IMR-90 (cell line): ENCODE measurements at regions not wholly inside any gene's neighbourhood (a gene's known extent, or its start where the extent isn't known, plus 50 kb on each side); places are given as distances from the start of the nearest gene placed in this dataset.

Source experiments
- ATAC-seq: fragments of 200-7000 bp; cut with Tn5 transposase; 2 replicates; pipeline ENCODE4 v1.9.1; 2020; ENCODE audit warnings: low read depth, mild to moderate bottlenecking, moderate library complexity
- BruUV-seq: library from RNA; stranded (reverse); fragments of 400-500 nt; replicated peaks from 2 replicates; lab custom pipeline; 2021; lab: Mats Ljungman, UMichigan
- CTCF ChIA-PET: fragments of 300-600 bp; formaldehyde crosslinking; extraction: SDS; loops from one replicate; lab custom pipeline; 2021; ENCODE audit warnings: antibody characterized with exemption; lab: Yijun Ruan, JAX
- POLR2A ChIA-PET: fragments of 300-600 bp; sonication (Branson Sonifier 250); formaldehyde crosslinking; loops from one replicate; lab custom pipeline; 2022; ENCODE audit warnings: antibody characterized with exemption; ENCODE audit not compliant: unreplicated experiment; lab: Charles Lee
- DNase-seq: peaks from one replicate; pipeline ENCODE4 v3.0.0; 2013
- H2AFZ ChIP-seq: replicated peaks from 2 replicates; pipeline ENCODE3; 2013; ENCODE audit warnings: low read length, mild to moderate bottlenecking; ENCODE audit not compliant: poor library complexity
- H2AK5ac ChIP-seq: 2 replicates; pipeline ENCODE4 v1.6.1; 2013; ENCODE audit warnings: low read depth, low read length, inconsistent platforms
- H2AK9ac ChIP-seq: replicated peaks from 2 replicates; pipeline ENCODE3; 2013; ENCODE audit warnings: mild to moderate bottlenecking, low read depth, low read length, moderate library complexity; ENCODE audit not compliant: poor library complexity
- H2BK120ac ChIP-seq: 2 replicates; pipeline ENCODE4 v1.6.1; 2013; ENCODE audit warnings: low read depth, low read length, inconsistent platforms
- H2BK15ac ChIP-seq: 3 replicates; pipeline ENCODE4 v1.6.1; 2013; ENCODE audit warnings: low read depth, low read length, inconsistent platforms
- H2BK20ac ChIP-seq: 2 replicates; pipeline ENCODE4 v1.6.1; 2013; ENCODE audit warnings: low read depth, mild to moderate bottlenecking, inconsistent platforms, low read length, moderate library complexity
- H2BK5ac ChIP-seq: 2 replicates; pipeline ENCODE4 v1.6.1; 2013; ENCODE audit warnings: mild to moderate bottlenecking, low read depth, low read length, inconsistent platforms; ENCODE audit not compliant: poor library complexity, severe bottlenecking
- H3K14ac ChIP-seq: replicated peaks from 2 replicates; pipeline ENCODE4 v1.6.1; 2013; ENCODE audit warnings: low read depth, low read length, inconsistent platforms
- H3K18ac ChIP-seq: 2 replicates; pipeline ENCODE4 v1.6.1; 2013; ENCODE audit warnings: low read depth, low read length, control low read depth
- H3K23ac ChIP-seq: 2 replicates; pipeline ENCODE4 v1.6.1; 2013; ENCODE audit warnings: low read depth, low read length, inconsistent platforms
- H3K27ac ChIP-seq: 2 replicates; pipeline ENCODE4 v1.5.1; 2013; ENCODE audit warnings: mild to moderate bottlenecking, control low read depth, low read length; ENCODE audit not compliant: insufficient read depth
- H3K27me3 ChIP-seq: 2 replicates; pipeline ENCODE4 v1.6.1; 2013; ENCODE audit warnings: low read length; ENCODE audit not compliant: control insufficient read depth, insufficient read depth
- H3K36me3 ChIP-seq: 2 replicates; pipeline ENCODE4 v1.6.1; 2013; ENCODE audit warnings: low read length, mixed read lengths; ENCODE audit not compliant: control insufficient read depth, insufficient read depth
- H3K4ac ChIP-seq: 2 replicates; pipeline ENCODE4 v1.6.1; 2013; ENCODE audit warnings: low read depth, low read length, inconsistent platforms
- H3K4me1 ChIP-seq: 2 replicates; pipeline ENCODE4 v1.6.1; 2013; ENCODE audit warnings: low read length, mixed read lengths; ENCODE audit not compliant: control insufficient read depth, insufficient read depth
- H3K4me2 ChIP-seq: 2 replicates; pipeline ENCODE4 v1.6.1; 2013; ENCODE audit warnings: low read depth, mild to moderate bottlenecking, control low read depth, low read length, moderate library complexity
- H3K4me3 ChIP-seq: 2 replicates; pipeline ENCODE4 v1.5.1; 2013; ENCODE audit warnings: low read depth, mild to moderate bottlenecking, control low read depth, low read length, moderate library complexity; ENCODE audit not compliant: insufficient read depth
- H3K56ac ChIP-seq: 2 replicates; pipeline ENCODE4 v1.6.1; 2013; ENCODE audit warnings: low read length, inconsistent platforms; ENCODE audit not compliant: insufficient read depth; ENCODE audit errors: extremely low read depth
- H3K79me1 ChIP-seq, 2 experiments: 2 replicates each; pipeline ENCODE4 v1.6.1; 2013; ENCODE audit warnings: low read length in 2 of 2, inconsistent platforms in 1 of 2, low read depth in 1 of 2
- H3K9ac ChIP-seq: 2 replicates; pipeline ENCODE4 v1.6.1; 2013; ENCODE audit warnings: low read depth, low read length, control low read depth
- H3K9me1 ChIP-seq: 2 replicates; pipeline ENCODE4 v1.6.1; 2013; ENCODE audit warnings: low read length, inconsistent platforms; ENCODE audit not compliant: insufficient read depth
- H3K9me3 ChIP-seq: 2 replicates; pipeline ENCODE4 v1.6.1; 2013; ENCODE audit warnings: low read length; ENCODE audit not compliant: control insufficient read depth, insufficient read depth
- H4K20me1 ChIP-seq: 2 replicates; pipeline ENCODE4 v1.6.1; 2013; ENCODE audit warnings: low read length, inconsistent platforms; ENCODE audit not compliant: insufficient read depth
- H4K5ac ChIP-seq: 2 replicates; pipeline ENCODE4 v1.6.1; 2013; ENCODE audit warnings: mild to moderate bottlenecking, low read depth, low read length, control low read depth
- H4K8ac ChIP-seq, 2 experiments: 2 replicates each; pipeline ENCODE4 v1.6.1; 2013; ENCODE audit warnings: low read depth in 2 of 2, low read length in 2 of 2, control low read depth in 1 of 2, inconsistent platforms in 1 of 2
- H4K91ac ChIP-seq: 2 replicates; pipeline ENCODE4 v1.6.1; 2013; ENCODE audit warnings: low read depth, low read length, inconsistent platforms; ENCODE audit not compliant: insufficient read depth
- BHLHE40 ChIP-seq: fragments of 150-350 bp; IDR thresholded peaks from 2 replicates; pipeline ENCODE4 v1.6.1; 2016; ENCODE audit warnings: mild to moderate bottlenecking, low read depth, low read length
- CEBPB ChIP-seq: IDR thresholded peaks from 2 replicates; pipeline ENCODE4 v1.6.1; 2012; ENCODE audit warnings: low read depth, low read length, improper control_type of control experiment
- CHD1 ChIP-seq: IDR thresholded peaks from 2 replicates; pipeline ENCODE4 v1.6.1; 2012; ENCODE audit warnings: low read depth, low read length, improper control_type of control experiment
- FOS ChIP-seq: fragments of 150-350 bp; IDR thresholded peaks from 2 replicates; pipeline ENCODE4 v1.6.1; 2016; ENCODE audit warnings: low read depth, low read length
- MAFK ChIP-seq: IDR thresholded peaks from 2 replicates; pipeline ENCODE4 v1.6.1; 2012; ENCODE audit warnings: low read depth, low read length, improper control_type of control experiment
- MAZ ChIP-seq: IDR thresholded peaks from 2 replicates; pipeline ENCODE4 v1.6.1; 2012; ENCODE audit warnings: low read depth, mild to moderate bottlenecking, low read length, improper control_type of control experiment, moderate library complexity, borderline replicate concordance
- MXI1 ChIP-seq: IDR thresholded peaks from 2 replicates; pipeline ENCODE4 v1.6.1; 2012; ENCODE audit warnings: low read depth, mild to moderate bottlenecking, low read length, moderate library complexity, borderline replicate concordance
- NFE2L2 ChIP-seq: fragments of 150-350 bp; IDR thresholded peaks from 2 replicates; pipeline ENCODE4 v1.6.1; 2016; ENCODE audit warnings: low read depth, mild to moderate bottlenecking, low read length
- POLR2A ChIP-seq: IDR thresholded peaks from 2 replicates; pipeline ENCODE4 v1.6.1; 2012; ENCODE audit warnings: mild to moderate bottlenecking, low read depth, low read length
- RAD21 ChIP-seq: IDR thresholded peaks from 2 replicates; pipeline ENCODE4 v1.6.1; 2012; ENCODE audit warnings: low read length, improper control_type of control experiment
- RCOR1 ChIP-seq: IDR thresholded peaks from 2 replicates; pipeline ENCODE4 v1.6.1; 2012; ENCODE audit warnings: mild to moderate bottlenecking, low read length, improper control_type of control experiment; ENCODE audit not compliant: insufficient replicate concordance
- RFX5 ChIP-seq: IDR thresholded peaks from 2 replicates; pipeline ENCODE4 v1.8.0; 2012; ENCODE audit warnings: low read depth, mild to moderate bottlenecking, low read length, moderate library complexity
- SMC3 ChIP-seq: fragments of 150-350 bp; IDR thresholded peaks from 2 replicates; pipeline ENCODE4 v1.6.1; 2016; ENCODE audit warnings: low read depth, mild to moderate bottlenecking, antibody characterized with exemption, low read length, moderate library complexity
- WGBS, 2 experiments: methylation state at CpG; one replicate each; pipeline versions ENCODE4 v1.1.5 to v1.1.7; 2013; ENCODE audit warnings: missing lambda C conversion rate in 2 of 2; ENCODE audit not compliant: insufficient read length in 1 of 2; ENCODE audit errors: extremely low coverage in 2 of 2; 5-methylcytosine and 5-hydroxymethylcytosine counted together
- dilution Hi-C: fragments of 300-500 bp; cut with HindIII; formaldehyde crosslinking; loops from one replicate; pipeline ENCODE4 v1.14.3; 2018; ENCODE audit warnings: low sequenced_read_pairs; ENCODE audit not compliant: unreplicated experiment
- in situ Hi-C: fragments of 300-500 bp; cut with MboI; formaldehyde crosslinking; loops from 3 replicates; pipeline ENCODE4 v1.14.3; 2019; ENCODE audit warnings: low sequenced_read_pairs, inconsistent platforms, mixed read lengths
- intact Hi-C: fragments of 100-400 bp; cut with micrococcal nuclease; formaldehyde crosslinking; loops from 2 replicates; pipeline ENCODE4 v1.10.0; 2022
- TF ChIP-seq, protein P1 (sequence below): conservative IDR thresholded peaks from 2 replicates; pipeline ENCODE4 v1.5.1; 2012; ENCODE audit warnings: mild to moderate bottlenecking, low read depth, low read length, improper control_type of control experiment
- TF ChIP-seq, protein P2 (sequence below): fragments of 150-350 bp; IDR thresholded peaks from 2 replicates; pipeline ENCODE4 v1.6.1; 2017; ENCODE audit warnings: mild to moderate bottlenecking, antibody characterized with exemption, low read length, low read depth
- TF ChIP-seq, protein P3 (sequence below): fragments of 150-350 bp; IDR thresholded peaks from 2 replicates; pipeline ENCODE4 v1.6.1; 2016; ENCODE audit warnings: low read depth, mild to moderate bottlenecking, low read length, moderate library complexity, borderline replicate concordance

DNA sequence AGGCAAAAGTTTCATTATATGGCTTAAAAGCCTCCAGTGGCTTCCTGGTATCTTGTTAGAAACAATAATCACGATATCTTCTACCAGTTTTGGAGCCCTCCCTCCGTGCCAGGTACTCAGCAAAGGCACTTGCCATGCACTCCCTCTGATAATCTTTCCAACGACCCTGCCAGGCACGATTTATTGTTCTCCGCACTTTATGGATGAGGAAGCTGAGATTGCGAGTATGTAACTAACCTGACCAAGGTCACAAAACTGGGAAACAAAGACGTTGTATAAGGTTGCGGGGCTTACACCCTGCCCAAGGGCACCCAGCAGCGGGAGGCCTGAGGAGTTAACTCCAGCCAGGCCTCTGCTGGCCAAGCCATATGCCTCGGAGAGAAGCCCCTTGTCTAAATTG is 218.1 kb downstream of the SNX19 start:
- Histone ChIP-seq H3K14ac (no peak overlapping the region), H4K20me1 (no peaks in the 10 kb centered on the region), H3K4me3 (no peak overlapping the region), H2BK120ac (no peak overlapping the region), H3K36me3 (no peaks in the 10 kb centered on the region), H3K9ac (no peak overlapping the region), H2AFZ (no peak overlapping the region), H2AK9ac (no peak overlapping the region), H3K79me1 (no peaks in the 10 kb centered on the region), H4K8ac (no peak overlapping the region), H2BK15ac (no peak overlapping the region), H3K4ac (no peak overlapping the region), H4K91ac (no peak overlapping the region), H4K5ac (no peak overlapping the region), H2BK5ac (no peak overlapping the region), H3K9me1 (no peaks in the 10 kb centered on the region), H3K27me3 (peaks cover 10% of the 10 kb centered on the region), H3K18ac (no peak overlapping the region), H3K56ac (no peak overlapping the region), H3K9me3 (no peaks in the 10 kb centered on the region), H2AK5ac (no peak overlapping the region), H3K23ac (no peak overlapping the region), H3K4me2 (no peak overlapping the region), H3K4me1 (peaks cover 1% of the 10 kb centered on the region; the same call in 1 of the 2 replicates), H2BK20ac (no peak overlapping the region), H3K27ac (no peak overlapping the region)
- intact Hi-C loops: no loop called here
- POLR2A ChIA-PET: no interaction called here
- TF ChIP-seq, protein P1, sequence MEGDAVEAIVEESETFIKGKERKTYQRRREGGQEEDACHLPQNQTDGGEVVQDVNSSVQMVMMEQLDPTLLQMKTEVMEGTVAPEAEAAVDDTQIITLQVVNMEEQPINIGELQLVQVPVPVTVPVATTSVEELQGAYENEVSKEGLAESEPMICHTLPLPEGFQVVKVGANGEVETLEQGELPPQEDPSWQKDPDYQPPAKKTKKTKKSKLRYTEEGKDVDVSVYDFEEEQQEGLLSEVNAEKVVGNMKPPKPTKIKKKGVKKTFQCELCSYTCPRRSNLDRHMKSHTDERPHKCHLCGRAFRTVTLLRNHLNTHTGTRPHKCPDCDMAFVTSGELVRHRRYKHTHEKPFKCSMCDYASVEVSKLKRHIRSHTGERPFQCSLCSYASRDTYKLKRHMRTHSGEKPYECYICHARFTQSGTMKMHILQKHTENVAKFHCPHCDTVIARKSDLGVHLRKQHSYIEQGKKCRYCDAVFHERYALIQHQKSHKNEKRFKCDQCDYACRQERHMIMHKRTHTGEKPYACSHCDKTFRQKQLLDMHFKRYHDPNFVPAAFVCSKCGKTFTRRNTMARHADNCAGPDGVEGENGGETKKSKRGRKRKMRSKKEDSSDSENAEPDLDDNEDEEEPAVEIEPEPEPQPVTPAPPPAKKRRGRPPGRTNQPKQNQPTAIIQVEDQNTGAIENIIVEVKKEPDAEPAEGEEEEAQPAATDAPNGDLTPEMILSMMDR: no peak
- TF ChIP-seq MAFK: no peak
- TF ChIP-seq CHD1: no peak
- TF ChIP-seq, protein P2, sequence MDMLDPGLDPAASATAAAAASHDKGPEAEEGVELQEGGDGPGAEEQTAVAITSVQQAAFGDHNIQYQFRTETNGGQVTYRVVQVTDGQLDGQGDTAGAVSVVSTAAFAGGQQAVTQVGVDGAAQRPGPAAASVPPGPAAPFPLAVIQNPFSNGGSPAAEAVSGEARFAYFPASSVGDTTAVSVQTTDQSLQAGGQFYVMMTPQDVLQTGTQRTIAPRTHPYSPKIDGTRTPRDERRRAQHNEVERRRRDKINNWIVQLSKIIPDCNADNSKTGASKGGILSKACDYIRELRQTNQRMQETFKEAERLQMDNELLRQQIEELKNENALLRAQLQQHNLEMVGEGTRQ: no peak
- no peak for TF ChIP-seq CEBPB
- no peak for TF ChIP-seq MAZ
- TF ChIP-seq RFX5: no peak
- TF ChIP-seq SMC3: no peak
- TF ChIP-seq MXI1: no peak
- TF ChIP-seq RAD21: no peak
- TF ChIP-seq, protein P3, sequence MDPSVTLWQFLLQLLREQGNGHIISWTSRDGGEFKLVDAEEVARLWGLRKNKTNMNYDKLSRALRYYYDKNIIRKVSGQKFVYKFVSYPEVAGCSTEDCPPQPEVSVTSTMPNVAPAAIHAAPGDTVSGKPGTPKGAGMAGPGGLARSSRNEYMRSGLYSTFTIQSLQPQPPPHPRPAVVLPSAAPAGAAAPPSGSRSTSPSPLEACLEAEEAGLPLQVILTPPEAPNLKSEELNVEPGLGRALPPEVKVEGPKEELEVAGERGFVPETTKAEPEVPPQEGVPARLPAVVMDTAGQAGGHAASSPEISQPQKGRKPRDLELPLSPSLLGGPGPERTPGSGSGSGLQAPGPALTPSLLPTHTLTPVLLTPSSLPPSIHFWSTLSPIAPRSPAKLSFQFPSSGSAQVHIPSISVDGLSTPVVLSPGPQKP: no peak
- TF ChIP-seq NFE2L2: no peak
- TF ChIP-seq RCOR1: no peak
- no peak for TF ChIP-seq POLR2A
- TF ChIP-seq BHLHE40: no peak
- no peak for TF ChIP-seq FOS
- ATAC-seq (no peak), DNase-seq (no peak)
- 80% methylated on average over 1 of the region's 10 CpGs; no CpG with 5 or more reads in 1 of the 2 experiments for WGBS, 2 experiments
- in situ Hi-C loops: no loop called here
- dilution Hi-C loops: no loop called here
- CTCF ChIA-PET: no interaction called here
- no TSS peak for BruUV-seq
